A549 (cell line): ENCODE measurements at regions not wholly inside any gene's neighbourhood (a gene's known extent, or its start where the extent isn't known, plus 50 kb on each side); places are given as distances from the start of the nearest gene placed in this dataset.

Experiments
- ATAC-seq, 2 experiments: fragments of 200-7000 bp in 1 of 2; fragments of >200 bp in 1 of 2; cut with Nextera tagmentation in 1 of 2; cut with Tn5 transposase in 1 of 2; 3 replicates each; pipeline versions ENCODE4 v1.8.0 to v1.9.1; 2018 to 2020; ENCODE audit warnings: mild to moderate bottlenecking in 1 of 2, moderate library complexity in 1 of 2
- CTCF ChIA-PET: fragments of 300-600 bp; sonication (Branson Sonifier 250); formaldehyde crosslinking; extraction: SDS; loops from one replicate; lab custom pipeline; 2021; ENCODE audit warnings: antibody characterized with exemption, inconsistent platforms; lab: Yijun Ruan, JAX
- POLR2A ChIA-PET: fragments of 350-600 bp; formaldehyde crosslinking; extraction: SDS; loops from one replicate; lab custom pipeline; 2021; ENCODE audit warnings: antibody characterized with exemption, inconsistent platforms; lab: Yijun Ruan, JAX
- DNase-seq, 2 experiments: peaks; one replicate each; pipeline versions ENCODE4 v3.0.0 to v3.0.0-alpha.2; 2011 to 2016; ENCODE audit warnings: low read depth in 1 of 2, low spot score in 1 of 2
- FAIRE-seq: peaks from 2 replicates; lab custom pipeline; 2011; peaks lifted over from hg19 to GRCh38; lab: Jason Lieb, UNC
- H3K27ac ChIP-seq, 2 experiments: fragments of >200 bp; sonication (Bioruptor Twin); formaldehyde crosslinking; 3 replicates each; pipeline ENCODE4 v1.5.1; 2016 to 2017
- H3K4me1 ChIP-seq: fragments of >200 bp; sonication (Bioruptor Twin); formaldehyde crosslinking; 3 replicates; pipeline ENCODE4 v1.6.1; 2016
- H3K4me2 ChIP-seq: fragments of >200 bp; sonication (Bioruptor Twin); formaldehyde crosslinking; 3 replicates; pipeline ENCODE4 v1.6.1; 2016
- H3K4me3 ChIP-seq: fragments of >200 bp; sonication (Bioruptor Twin); formaldehyde crosslinking; 3 replicates; pipeline ENCODE4 v1.5.1; 2016
- H3K9me3 ChIP-seq: fragments of >200 bp; sonication (Bioruptor Twin); formaldehyde crosslinking; 3 replicates; pipeline ENCODE4 v1.6.1; 2016
- CEBPB ChIP-seq, 2 experiments: fragments of >200 bp in 1 of 2; sonication (Bioruptor Twin) in 1 of 2; formaldehyde crosslinking in 1 of 2; IDR thresholded peaks; 2 replicates each; pipeline ENCODE4 v1.6.1; 2012 to 2016
- CHD2 ChIP-seq: fragments of 150-350 bp; IDR thresholded peaks from 2 replicates; pipeline ENCODE4 v1.6.1; 2014; ENCODE audit warnings: low read length; ENCODE audit not compliant: partially characterized antibody
- HOXB13 ChIP-seq: fragments of 250-450 bp; sonication (Bioruptor Pico); IDR thresholded peaks from 2 replicates; pipeline ENCODE4 v1.5.0; 2020; ENCODE audit warnings: low read depth, mild to moderate bottlenecking, moderate library complexity
- JUN ChIP-seq, 2 experiments: fragments of >200 bp; sonication (Bioruptor Twin); formaldehyde crosslinking; IDR thresholded peaks; 2 replicates in 1 of 2; 3 replicates in 1 of 2; pipeline ENCODE4 v1.6.1; 2016 to 2017
- MAZ ChIP-seq: fragments of 150-350 bp; IDR thresholded peaks from 2 replicates; pipeline ENCODE4 v1.6.1; 2014; ENCODE audit warnings: antibody characterized with exemption, low read depth, low read length, borderline replicate concordance
- NFE2L2 ChIP-seq: fragments of 150-350 bp; conservative IDR thresholded peaks from 2 replicates; pipeline ENCODE4 v1.6.1; 2014; ENCODE audit warnings: low read length
- NR3C1 ChIP-seq: fragments of >200 bp; sonication (Bioruptor Twin); formaldehyde crosslinking; IDR thresholded peaks from 3 replicates; pipeline ENCODE4 v1.6.1; 2017
- POLR2A ChIP-seq: IDR thresholded peaks from 2 replicates; pipeline ENCODE4 v1.6.1; 2012; ENCODE audit warnings: mild to moderate bottlenecking, low read length
- RAD21 ChIP-seq, 2 experiments: fragments of >200 bp in 1 of 2; sonication (Bioruptor Twin) in 1 of 2; formaldehyde crosslinking in 1 of 2; IDR thresholded peaks in 1 of 2; conservative IDR thresholded peaks in 1 of 2; 2 replicates in 1 of 2; 3 replicates in 1 of 2; pipeline ENCODE4 v1.6.1; 2012 to 2018; ENCODE audit warnings: inconsistent platforms in 1 of 2
- SMC3 ChIP-seq: fragments of >200 bp; sonication (Bioruptor Twin); formaldehyde crosslinking; IDR thresholded peaks from 3 replicates; pipeline ENCODE4 v1.6.1; 2018; ENCODE audit warnings: inconsistent platforms
- TFCP2L1 ChIP-seq: fragments of 250-450 bp; sonication (Bioruptor Pico); IDR thresholded peaks from 2 replicates; pipeline ENCODE4 v1.5.0; 2021; ENCODE audit warnings: mild to moderate bottlenecking
- USF2 ChIP-seq: fragments of 450-650 bp; IDR thresholded peaks from 2 replicates; pipeline ENCODE4 v1.6.1; 2014; ENCODE audit warnings: antibody characterized with exemption
- WGBS: methylation state at CpG from one replicate; pipeline ENCODE4 v1.1.6; 2017; ENCODE audit errors: missing lambda C conversion rate; 5-methylcytosine and 5-hydroxymethylcytosine counted together
- TF ChIP-seq, protein P1 (sequence below): fragments of >200 bp; sonication (Bioruptor Twin); formaldehyde crosslinking; IDR thresholded peaks from 3 replicates; pipeline ENCODE4 v1.5.1; 2016
- TF ChIP-seq, protein P2 (sequence below): IDR thresholded peaks from 2 replicates; pipeline ENCODE4 v1.6.1; 2012

GRCh38 chr2:9778012-9778411 is 65.3 kb upstream of the TAF1B start:
- Histone ChIP-seq H3K4me3 (no peak overlapping the region), H3K4me1 (0 out of 3 replicates have a peak, but pooled peaks cover 4% of the 10 kb centered on the region), H3K4me2 (no peak overlapping the region), H3K27ac (no peak overlapping the region), H3K9me3 (no peaks in the 10 kb centered on the region)
- ATAC-seq = peak; percentile 61 to 85; a peak in 5 of 6 replicates
- no peak for FAIRE-seq
- CTCF ChIA-PET = interaction anchor here (0.6 to 8.6 kb wide), 8 partner anchors 8 to 222 kb away, joined by 3 to 100 read pairs (median 4); partner anchors contain the start of genes ADAM17 and YWHAQ
- peak; percentile 45 to 56 for DNase-seq
- TF ChIP-seq, protein P1, sequence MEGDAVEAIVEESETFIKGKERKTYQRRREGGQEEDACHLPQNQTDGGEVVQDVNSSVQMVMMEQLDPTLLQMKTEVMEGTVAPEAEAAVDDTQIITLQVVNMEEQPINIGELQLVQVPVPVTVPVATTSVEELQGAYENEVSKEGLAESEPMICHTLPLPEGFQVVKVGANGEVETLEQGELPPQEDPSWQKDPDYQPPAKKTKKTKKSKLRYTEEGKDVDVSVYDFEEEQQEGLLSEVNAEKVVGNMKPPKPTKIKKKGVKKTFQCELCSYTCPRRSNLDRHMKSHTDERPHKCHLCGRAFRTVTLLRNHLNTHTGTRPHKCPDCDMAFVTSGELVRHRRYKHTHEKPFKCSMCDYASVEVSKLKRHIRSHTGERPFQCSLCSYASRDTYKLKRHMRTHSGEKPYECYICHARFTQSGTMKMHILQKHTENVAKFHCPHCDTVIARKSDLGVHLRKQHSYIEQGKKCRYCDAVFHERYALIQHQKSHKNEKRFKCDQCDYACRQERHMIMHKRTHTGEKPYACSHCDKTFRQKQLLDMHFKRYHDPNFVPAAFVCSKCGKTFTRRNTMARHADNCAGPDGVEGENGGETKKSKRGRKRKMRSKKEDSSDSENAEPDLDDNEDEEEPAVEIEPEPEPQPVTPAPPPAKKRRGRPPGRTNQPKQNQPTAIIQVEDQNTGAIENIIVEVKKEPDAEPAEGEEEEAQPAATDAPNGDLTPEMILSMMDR = peak; percentile 21; the same call in 1 of the 3 replicates
- TF ChIP-seq NR3C1 (no peak), RAD21 (conservative IDR thresholded peaks at IDR 0.05 in 1 of 2, IDR thresholded peaks at IDR 0.05 in 1 of 2) (peak; percentile 29 to 31; a peak in 2 of 5 replicates)
- POLR2A ChIA-PET = no interaction called here
- WGBS = 55% methylated on average over 6 of the region's 9 CpGs

- Histone ChIP-seq H3K27ac (no peak overlapping the region), H3K9me3 (no peaks in the 10 kb centered on the region), H3K4me3 (no peak overlapping the region), H3K4me1 (0 out of 3 replicates have a peak, but pooled peaks cover 4% of the 10 kb centered on the region), H3K4me2 (no peak overlapping the region)
- ChIA-PET CTCF (interaction anchor here (0.6 to 8.6 kb wide), 7 partner anchors 9 to 223 kb away, joined by 3 to 100 read pairs (median 4); partner anchors contain the start of gene ADAM17), POLR2A (no interaction called here)
- FAIRE-seq (no peak), ATAC-seq (no peak; a peak in 1 of 6 replicates), DNase-seq (no peak)
- TF ChIP-seq CEBPB (IDR thresholded peaks at IDR 0.05) (no peak), TFCP2L1 (no peak), USF2 (no peak), MAZ (no peak), POLR2A (no peak), SMC3 (no peak), CHD2 (no peak), JUN (IDR thresholded peaks at IDR 0.05) (no peak), NFE2L2 (no peak), NR3C1 (no peak), HOXB13 (no peak)
- TF ChIP-seq, protein P2, sequence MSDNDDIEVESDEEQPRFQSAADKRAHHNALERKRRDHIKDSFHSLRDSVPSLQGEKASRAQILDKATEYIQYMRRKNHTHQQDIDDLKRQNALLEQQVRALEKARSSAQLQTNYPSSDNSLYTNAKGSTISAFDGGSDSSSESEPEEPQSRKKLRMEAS = no peak
- 86% methylated on average over 17 of the region's 17 CpGs for WGBS
Observed at GRCh38 chr2:9778471-9779316, 64.6 kb upstream of the TAF1B start.

- Histone ChIP-seq H3K9me3 (no peaks in the 10 kb centered on the region), H3K4me3 (no peak overlapping the region), H3K4me2 (no peak overlapping the region), H3K27ac (no peak overlapping the region), H3K4me1 (0 out of 3 replicates have a peak, but pooled peaks cover 4% of the 10 kb centered on the region)
- ATAC-seq (no peak), FAIRE-seq (no peak), DNase-seq (no peak)
- TF ChIP-seq TFCP2L1 (no peak), JUN (IDR thresholded peaks at IDR 0.05) (no peak)
- CTCF ChIA-PET = interaction anchor here (1.4 to 8.6 kb wide), 3 partner anchors 10 to 185 kb away, joined by 3 to 100 read pairs (median 73); no protein-coding TSS in a partner anchor
- 88% methylated on average over 14 of the region's 14 CpGs for WGBS
- POLR2A ChIA-PET = no interaction called here
Observed at GRCh38 chr2:9779596-9780264, 63.5 kb upstream of the TAF1B start.
